ENCODE measurements at regions not wholly inside any gene's neighbourhood (a gene's known extent, or its start where the extent isn't known, plus 50 kb on each side); places are given as distances from the start of the nearest gene placed in this dataset.

GRCh38 chr1:61520401-61520800 is 204.5 kb downstream of the TM2D1 start:
- DNase-seq = no peak

- no peak for DNase-seq
Observed at GRCh38 chr1:61519631-61520030, 205.3 kb downstream of the TM2D1 start.

GRCh38 chr1:61518670-61519400 is 206.1 kb downstream of the TM2D1 start:
- DNase-seq = no peak

GRCh38 chr1:61517345-61517744 is 207.6 kb downstream of the TM2D1 start:
- no peak for DNase-seq

GRCh38 chr1:61515096-61515495 is 209.8 kb downstream of the TM2D1 start:
- DNase-seq = no peak

All from NCI-H1436 (cell line).